ENCODE measurements at regions not wholly inside any gene's neighbourhood (a gene's known extent, or its start where the extent isn't known, plus 50 kb on each side); places are given as distances from the start of the nearest gene placed in this dataset.
"Not testable (repeated sequence)": the region's sequence is repeated elsewhere in the genome, so short reads cannot be mapped to it uniquely, and the experiment has no call there.

- TF ChIP-seq CTCF (conservative IDR thresholded peaks at IDR 0.05); EZH2 (IDR thresholded peaks at IDR 0.05; ENCODE audit: low read depth): not testable (repeated sequence)
Measured at GRCh38 chr6:43882690-43883448, 112.9 kb downstream of the VEGFA start.

Data from PC-9 (cell line).